GM21515 (cell line): ENCODE measurements at regions not wholly inside any gene's neighbourhood (a gene's known extent, or its start where the extent isn't known, plus 50 kb on each side); places are given as distances from the start of the nearest gene placed in this dataset.
"Not testable (repeated sequence)": the region's sequence is repeated elsewhere in the genome, so short reads cannot be mapped to it uniquely, and the experiment has no call there.

Source experiments
- ATAC-seq: cut with Tn5 transposase; IDR thresholded peaks from one replicate; pipeline ENCODE4 v1.9.1; 2021; ENCODE audit not compliant: unreplicated experiment

DNA sequence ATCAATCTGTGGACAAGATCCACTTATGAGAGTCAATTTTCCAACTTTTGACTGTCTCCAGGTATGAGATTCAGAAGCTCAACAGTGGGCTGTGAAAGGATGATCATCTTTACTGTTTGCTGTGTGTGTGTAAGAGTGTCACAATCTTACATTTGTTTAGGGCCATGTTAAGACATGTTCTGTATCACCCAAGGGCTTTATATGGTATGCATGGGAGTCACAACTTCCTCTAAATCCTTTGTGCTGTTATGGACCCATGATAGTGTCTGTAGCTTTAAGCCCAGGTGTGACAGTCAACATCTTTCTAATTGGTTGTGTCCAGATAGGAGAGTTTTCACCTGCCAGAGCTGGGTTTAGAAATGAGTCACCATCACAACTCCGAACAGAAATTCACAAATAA lies 70.2 kb downstream of the ZNF726 start:
- not testable (repeated sequence) for ATAC-seq

DNA sequence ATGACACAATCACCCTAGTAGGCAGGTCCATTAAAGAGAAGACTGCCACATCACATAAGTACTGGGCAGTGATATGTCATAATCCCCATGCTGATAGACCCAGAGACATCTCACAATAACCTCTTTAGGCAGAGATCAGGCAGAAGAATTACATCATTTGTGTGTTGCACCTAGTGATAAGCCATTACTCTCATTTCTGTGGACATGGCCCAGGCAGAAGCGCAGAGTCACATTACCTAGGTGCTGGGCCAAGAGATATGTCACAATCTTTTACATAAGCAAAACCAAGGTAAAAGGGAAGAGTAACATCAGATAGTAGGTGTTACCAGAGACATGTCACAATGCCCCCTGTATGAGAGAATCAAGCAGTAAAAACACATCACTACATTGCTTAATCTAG lies 71.9 kb downstream of the ZNF726 start:
- no peak for ATAC-seq

DNA sequence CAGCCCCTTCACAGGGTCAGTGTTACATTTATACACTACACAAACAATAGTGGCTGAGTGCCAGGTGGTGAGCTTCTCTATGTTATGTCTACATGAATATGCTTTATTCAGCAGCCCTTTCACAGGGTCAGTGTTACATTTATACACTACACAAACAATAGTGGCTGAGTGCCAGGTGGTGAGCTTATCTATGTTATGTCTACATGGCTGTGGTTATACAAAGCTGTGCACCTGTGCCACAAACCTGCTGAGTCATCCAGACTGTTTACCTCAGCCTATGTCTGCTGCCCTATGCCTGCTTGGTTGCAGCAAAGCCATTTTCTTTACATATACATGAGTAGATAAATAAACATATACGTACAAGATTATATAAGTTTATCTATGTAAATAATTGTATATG lies 76.5 kb downstream of the ZNF726 start:
- no peak for ATAC-seq

DNA sequence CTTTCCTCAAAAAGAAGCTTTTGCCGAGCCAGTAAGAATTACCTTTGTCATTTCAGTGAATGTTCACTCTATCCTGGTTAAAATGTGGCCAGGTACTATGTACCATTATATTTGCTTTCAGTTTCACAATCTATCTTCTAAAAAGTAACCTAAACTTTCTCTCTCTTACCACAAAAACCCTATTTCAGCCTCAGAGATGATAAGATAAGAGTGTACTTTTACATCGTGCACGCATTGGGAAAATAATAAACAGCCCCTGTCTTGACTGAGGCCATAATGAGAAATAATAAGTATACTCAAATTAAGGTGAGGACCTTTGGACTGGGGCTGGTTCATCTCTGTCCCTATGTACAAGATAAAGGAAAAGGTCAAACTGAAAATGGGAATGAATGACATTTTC lies 77.7 kb downstream of the ZNF726 start:
- no peak for ATAC-seq

DNA sequence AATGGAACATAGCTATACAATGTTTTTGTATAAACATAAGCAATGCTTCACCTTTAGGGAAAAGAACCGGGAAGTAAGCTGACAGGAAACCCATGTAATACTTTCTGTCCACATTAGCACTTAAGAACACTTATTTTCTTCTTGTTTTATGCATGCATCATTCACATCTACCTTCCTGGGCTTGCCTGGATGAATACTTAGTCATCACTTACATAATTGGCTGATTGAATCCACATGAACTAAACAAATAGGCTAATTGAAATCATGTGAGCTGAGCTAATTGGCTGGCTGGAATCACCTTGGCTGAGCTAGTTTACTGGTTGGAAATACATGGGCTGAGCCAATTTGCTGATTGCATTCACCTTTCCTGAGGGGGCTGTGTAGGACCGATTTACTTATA lies 78.8 kb downstream of the ZNF726 start:
- no peak for ATAC-seq

DNA sequence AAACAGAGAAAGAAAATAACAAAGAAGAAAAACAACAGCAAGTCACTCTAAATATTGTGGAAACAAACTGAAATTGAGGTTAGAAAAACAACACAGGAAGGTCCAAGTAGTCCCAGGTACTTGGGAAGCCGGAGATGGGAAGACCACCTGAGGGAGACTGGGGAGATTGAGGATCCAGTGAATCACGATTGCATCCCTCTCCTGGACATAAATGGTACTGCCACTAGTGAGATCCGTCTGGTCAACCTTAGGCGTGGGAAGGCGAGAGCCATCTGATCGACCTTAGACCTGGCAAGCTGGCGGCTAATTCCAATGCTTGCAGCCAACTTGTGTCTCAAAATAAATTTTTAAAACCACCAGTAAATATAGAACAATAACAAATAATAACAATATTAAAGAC lies 81.9 kb downstream of the ZNF726 start:
- no peak for ATAC-seq

DNA sequence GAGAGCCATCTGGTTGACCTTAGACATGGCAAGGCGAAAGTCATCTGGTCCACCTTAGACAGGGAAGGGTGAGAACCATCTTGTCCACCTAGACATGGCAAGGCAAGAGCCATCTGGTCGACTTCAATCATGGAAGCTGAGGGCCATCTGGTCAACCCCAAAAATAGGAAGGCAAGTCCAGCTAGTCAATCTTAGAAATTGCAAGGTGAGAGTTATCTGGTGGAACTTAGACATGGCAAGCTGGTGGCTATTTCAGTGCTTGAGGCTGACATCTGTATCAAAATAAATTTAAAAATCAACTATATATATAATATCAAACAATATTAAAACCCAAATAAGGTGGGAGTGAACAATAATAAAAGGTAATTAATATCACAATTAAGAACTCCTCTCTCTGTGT lies 83.9 kb downstream of the ZNF726 start:
- no peak for ATAC-seq

DNA sequence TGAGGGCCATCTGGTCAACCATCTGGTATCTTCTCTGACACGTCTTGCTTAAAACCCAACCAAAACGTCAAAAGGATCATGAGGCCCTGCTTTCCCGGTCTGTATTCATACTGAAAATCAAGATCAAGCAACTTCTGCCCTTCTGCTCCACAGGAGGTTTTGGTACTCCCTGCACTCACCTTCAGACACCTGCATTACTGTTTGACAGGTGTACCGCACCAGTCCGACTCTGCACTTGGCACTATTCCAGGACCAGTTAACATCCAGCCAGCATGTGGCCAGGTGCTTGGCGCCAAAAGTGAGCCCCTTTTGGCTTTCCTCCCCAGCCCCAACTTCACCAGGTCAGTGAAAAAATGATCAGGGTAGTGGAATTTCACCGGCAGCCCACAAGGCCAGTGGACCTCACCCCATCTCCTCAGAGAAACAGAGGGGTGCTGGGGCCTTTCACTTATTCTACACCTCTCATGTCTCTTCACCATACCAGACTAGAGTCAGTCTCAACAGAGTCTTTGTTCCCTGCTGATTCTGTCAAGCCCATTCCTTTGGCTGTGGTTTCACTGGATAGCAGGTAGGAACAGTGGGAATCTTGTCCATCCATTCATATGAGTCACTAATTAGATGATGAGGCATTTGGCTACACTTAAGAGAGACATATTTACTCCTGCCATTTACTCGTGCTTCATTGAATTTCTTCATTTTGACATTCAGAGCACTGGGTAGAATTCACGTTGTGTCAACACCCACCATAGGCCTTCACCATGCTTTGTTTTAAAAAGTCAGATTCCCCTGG lies 85.3 kb downstream of the ZNF726 start:
- no peak for ATAC-seq

DNA sequence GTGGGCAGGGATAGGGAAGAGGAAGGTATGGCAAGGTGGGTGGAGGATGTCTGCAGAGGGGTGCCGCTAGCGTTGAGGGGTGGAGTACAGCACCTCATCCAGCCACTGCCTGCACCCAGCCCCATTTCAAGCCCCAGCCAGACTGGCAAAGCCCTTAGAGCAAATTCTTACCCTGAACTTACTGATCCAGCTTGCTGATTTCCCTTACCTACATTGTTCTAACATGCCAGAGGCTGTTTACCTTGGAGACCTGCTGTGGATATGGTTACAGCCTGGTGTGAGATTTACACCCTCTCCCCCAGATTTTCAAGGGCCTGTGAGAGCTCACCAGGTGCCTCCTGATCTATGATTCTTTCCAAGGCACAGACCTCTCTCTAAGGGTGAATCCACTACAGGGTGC lies 86.0 kb downstream of the ZNF726 start:
- ATAC-seq: no peak

DNA sequence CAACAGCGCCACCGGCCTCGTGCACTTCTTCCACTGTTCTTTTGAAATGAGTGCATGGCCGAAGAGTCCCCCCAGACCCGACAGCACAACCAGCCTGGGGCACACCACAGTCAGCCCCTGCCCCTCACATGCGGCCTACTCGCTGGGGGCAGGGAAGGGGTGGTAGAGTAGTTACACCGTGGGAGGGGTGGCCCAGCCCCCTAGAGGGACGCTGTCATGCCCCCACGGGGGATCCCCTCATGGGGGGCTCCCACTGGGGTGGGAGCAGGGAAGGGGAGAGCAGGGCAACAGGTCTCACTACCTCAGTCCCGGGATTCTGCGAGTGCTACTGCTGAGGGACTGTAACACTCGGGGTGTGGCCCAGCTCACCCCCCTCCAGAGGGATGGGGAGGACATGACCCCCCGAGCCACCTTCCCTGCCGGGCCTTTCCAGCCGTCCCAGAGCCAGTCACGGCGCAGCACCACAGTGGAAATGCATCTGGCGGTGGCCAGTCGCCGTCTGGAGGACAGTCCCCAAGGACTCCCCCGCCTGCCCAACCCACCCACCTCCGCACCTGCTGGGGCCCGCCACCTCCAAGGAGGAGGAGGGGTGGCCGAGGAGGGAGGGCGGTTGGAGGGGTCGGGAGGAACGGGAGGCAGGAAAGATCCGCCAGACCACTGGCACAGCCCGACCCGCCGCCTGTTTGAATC lies 84.6 kb upstream of the ZNF254 start:
- ATAC-seq: no peak

DNA sequence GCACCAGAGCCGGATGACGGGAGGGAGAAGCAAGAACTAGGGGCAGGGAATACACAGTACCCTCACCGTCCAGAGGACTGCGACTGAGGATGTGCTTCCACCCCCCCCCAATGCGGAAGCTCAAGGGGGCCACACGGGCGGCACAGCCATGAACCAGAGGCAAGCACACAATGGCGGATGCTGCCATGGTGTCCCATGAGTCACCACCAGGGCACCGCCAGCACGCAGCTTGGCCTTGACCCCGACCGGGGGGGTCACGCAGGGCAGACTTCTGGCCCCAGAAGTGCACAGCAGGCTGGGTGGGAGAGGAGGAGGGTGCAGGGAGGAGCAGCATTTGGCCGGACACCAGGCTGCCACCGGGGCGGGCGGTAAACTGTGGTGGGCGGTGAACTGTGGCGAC lies 83.5 kb upstream of the ZNF254 start:
- no peak for ATAC-seq

DNA sequence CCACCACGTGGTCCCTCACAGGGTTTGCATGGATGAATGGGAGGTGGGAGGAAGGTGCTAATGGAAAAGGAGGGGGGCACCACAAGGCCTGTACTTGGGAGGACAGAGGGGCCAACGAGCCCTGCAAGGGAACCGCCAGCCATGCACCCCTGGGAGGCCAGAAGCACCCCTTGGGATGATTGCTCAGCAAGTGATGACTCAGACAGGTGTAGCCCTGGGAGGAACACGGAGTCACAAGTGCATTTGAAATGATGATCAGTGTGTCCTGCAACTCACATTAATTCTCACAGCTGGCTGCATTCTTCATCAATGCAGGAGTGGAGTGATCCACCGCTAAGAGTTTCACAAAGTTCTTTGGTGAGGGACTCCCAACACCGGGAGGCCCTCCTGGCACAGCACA lies 82.8 kb upstream of the ZNF254 start:
- no peak for ATAC-seq

DNA sequence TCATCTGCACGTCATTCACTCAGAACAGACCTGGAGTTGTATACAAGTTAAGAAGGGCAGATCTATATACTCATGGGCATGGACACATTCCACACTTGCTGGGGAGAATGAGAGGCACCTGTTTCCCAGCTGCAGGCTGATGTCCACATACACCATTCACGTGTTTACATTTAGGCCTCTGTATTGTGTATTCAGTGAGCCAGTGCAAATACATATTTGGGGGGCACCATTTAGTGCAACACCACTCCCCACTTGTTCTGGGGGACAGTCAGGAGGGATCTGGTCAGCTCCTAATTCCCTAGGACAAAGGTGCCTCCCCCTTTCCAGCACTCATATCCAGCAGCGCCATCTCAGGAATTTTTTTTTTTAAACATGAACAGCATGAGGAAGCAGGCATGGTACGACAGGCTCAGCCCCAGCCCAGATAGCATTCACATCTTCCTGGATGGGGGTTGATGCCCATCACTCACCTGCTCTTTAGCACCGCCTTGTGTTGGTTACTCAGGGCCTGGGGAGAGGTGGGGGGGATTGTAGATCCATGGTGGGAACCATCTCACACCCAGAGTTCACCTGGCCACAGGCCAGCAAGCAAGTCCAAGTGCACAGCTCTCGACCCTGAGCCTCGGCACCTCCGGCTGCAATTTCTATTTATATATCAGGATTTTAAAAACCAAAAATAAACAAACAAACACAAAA lies 56.9 kb upstream of the ZNF254 start:
- ATAC-seq: no peak

DNA sequence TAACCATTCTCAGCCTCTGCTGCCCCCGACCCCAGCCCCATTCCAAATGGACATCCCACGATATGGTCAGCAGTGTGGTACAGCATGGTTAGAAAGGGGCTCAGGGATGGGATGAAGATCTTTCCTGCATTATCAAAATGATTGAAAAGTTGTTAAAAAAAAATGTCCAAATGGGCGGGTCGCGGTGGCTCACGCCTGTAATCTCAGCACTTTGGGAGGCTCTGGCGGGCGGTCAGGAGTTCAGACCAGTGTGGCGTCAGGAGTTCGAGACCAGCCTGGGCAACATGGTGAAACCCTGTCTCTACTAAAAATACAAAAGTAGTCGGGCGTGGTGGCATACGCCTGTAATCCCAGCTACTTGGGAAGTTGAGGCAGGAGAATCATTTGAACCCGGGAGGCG lies 54.3 kb upstream of the ZNF254 start:
- ATAC-seq: no peak

DNA sequence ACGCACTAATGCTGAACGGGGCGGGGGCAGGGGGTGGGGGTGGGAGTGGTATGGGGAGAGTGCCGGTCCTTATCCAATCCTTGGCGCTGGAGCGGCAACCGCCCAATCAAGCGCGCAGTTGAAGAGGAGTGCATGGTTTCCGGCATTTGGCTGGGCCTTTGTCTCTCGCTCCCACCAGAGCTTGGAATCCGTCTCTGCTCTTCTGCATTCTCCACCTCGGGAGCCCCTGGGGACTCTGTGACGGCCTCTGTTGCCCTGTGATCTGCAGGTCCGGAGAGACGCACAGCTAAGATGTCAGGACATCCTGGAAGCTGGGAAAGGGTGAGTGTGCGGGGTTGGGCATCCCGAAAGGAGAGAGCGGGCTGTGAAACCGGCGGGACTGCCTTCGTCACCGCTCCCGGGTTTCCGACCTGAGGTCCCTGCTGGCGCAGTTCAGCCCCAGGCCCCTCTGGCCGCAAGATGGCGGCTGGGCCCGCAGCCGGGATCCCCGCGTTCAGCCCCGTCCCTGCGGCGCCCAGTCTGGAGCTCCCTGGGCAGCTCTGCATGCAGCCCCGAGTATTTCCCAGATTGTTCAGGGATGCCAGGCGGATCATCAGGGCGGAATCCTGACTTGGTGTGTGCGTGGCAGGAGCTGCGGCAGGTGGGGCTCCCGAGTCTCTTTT lies 53.6 kb upstream of the ZNF254 start:
- peak; percentile 96 for ATAC-seq

DNA sequence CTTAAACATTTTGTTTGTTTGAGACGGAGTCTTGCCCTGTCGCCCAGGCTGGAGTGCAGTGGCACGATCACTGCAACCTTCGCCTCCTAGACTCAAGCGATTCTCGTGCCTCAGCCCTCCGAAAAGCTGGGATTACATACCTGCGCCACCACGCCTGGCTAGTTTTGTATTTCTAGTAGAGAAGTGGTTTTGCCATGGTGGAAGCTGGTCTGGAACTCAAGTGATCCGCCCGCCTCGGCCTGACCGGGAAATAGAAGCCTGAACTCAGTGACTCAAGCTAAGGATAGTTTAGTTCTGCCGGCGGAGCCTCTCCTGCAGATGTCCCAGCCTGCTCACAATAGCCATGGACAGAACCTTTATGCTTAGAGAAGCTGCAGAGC lies 53.0 kb upstream of the ZNF254 start:
- peak; percentile 29 for ATAC-seq

DNA sequence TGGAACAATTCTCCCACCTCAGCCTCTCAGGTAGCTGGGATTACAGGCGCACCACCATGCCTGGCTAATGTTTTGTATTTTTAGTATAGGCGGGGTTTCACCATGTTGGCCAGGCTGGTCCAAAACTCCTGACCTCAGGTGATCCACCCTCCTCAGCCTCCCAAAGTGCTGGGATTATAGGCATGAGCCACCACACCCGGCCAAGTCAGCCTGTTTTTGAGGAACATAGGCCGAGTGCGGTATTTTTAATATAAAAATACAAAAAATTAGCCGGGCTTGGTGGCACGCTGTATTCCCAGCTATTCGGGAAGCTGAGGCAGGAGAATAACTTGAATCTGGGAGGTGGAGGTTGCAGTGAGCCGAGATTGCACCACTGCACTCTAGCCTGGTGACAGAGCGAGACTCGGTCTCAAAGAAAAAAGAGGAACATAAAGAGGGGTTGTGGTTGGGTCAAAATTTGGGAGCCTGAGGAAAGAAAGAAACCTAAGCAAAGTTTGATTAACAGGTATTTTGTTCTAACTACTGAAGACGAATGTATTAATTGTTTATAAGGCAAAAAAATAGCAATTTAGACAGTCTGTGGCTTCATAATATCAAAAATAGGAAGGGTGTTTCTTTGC lies 51.6 kb upstream of the ZNF254 start:
- not testable (repeated sequence) for ATAC-seq
